Kidney capillary endothelial cell (primary cell): ENCODE measurements at regions not wholly inside any gene's neighbourhood (a gene's known extent, or its start where the extent isn't known, plus 50 kb on each side); places are given as distances from the start of the nearest gene placed in this dataset.

Source experiments
- DNase-seq: peaks from one replicate; pipeline ENCODE4 v3.0.0-alpha.2; 2018; ENCODE audit warnings: low spot score

GRCh38 chr20:48079028-48079427, 293.7 kb upstream of the SULF2 start:
- DNase-seq: no peak

- no peak for DNase-seq
Measured at GRCh38 chr20:48076747-48077146, 291.5 kb upstream of the SULF2 start.

GRCh38 chr20:48076247-48076646, 291.0 kb upstream of the SULF2 start:
- DNase-seq: no peak

- DNase-seq: no peak
Measured at GRCh38 chr20:48075591-48076174, 290.4 kb upstream of the SULF2 start.

GRCh38 chr20:48070991-48071652, 285.8 kb upstream of the SULF2 start:
- DNase-seq: no peak

GRCh38 chr20:48069596-48069995, 284.3 kb upstream of the SULF2 start:
- DNase-seq: no peak

- no peak for DNase-seq
Measured at GRCh38 chr20:48066851-48067250, 281.6 kb upstream of the SULF2 start.

- no peak for DNase-seq
Measured at GRCh38 chr20:48066246-48066645, 281.0 kb upstream of the SULF2 start.

- DNase-seq: no peak
Measured at GRCh38 chr20:48065833-48066232, 280.6 kb upstream of the SULF2 start.

- DNase-seq: no peak
Measured at GRCh38 chr20:48064929-48065328, 279.6 kb upstream of the SULF2 start.

GRCh38 chr20:48060841-48061720, 275.8 kb upstream of the SULF2 start:
- DNase-seq: no peak

- no peak for DNase-seq
Measured at GRCh38 chr20:48058611-48059559, 273.6 kb upstream of the SULF2 start.

- no peak for DNase-seq
Measured at GRCh38 chr20:48057739-48058138, 272.5 kb upstream of the SULF2 start.

- no peak for DNase-seq
Measured at GRCh38 chr20:48057251-48057650, 272.0 kb upstream of the SULF2 start.

- no peak for DNase-seq
Measured at GRCh38 chr20:48056218-48056617, 270.9 kb upstream of the SULF2 start.

GRCh38 chr20:48054051-48054450, 268.8 kb upstream of the SULF2 start:
- no peak for DNase-seq

GRCh38 chr20:48052475-48052835, 267.2 kb upstream of the SULF2 start:
- no peak for DNase-seq

GRCh38 chr20:48051794-48052474, 266.7 kb upstream of the SULF2 start:
- peak; percentile 52 for DNase-seq

GRCh38 chr20:48049641-48050040, 264.4 kb upstream of the SULF2 start:
- DNase-seq: no peak

GRCh38 chr20:48049171-48049570, 263.9 kb upstream of the SULF2 start:
- DNase-seq: no peak

GRCh38 chr20:48047447-48047846, 262.2 kb upstream of the SULF2 start:
- no peak for DNase-seq
